Upper lobe of right lung (tissue), 1 donor: ENCODE measurements at regions not wholly inside any gene's neighbourhood (a gene's known extent, or its start where the extent isn't known, plus 50 kb on each side); places are given as distances from the start of the nearest gene placed in this dataset.
A peak's percentile ranks its signal among the peaks of the same experiment; 100 is the strongest.

Experiments
- ATAC-seq: fragments of 200-7000 bp; cut with Tn5 transposase; one replicate; pipeline ENCODE4 v1.9.1; 2020; ENCODE audit warnings: mild to moderate bottlenecking, moderate library complexity
- DNase-seq: peaks from one replicate; pipeline ENCODE4 v3.0.0-alpha.2; 2020
- H3K27ac ChIP-seq: fragments of 200-600 bp; one replicate; pipeline ENCODE4 v1.8.0; 2022
- H3K27me3 ChIP-seq: fragments of 200-600 bp; one replicate; pipeline ENCODE4 v1.8.0; 2022; ENCODE audit warnings: mild to moderate bottlenecking
- H3K36me3 ChIP-seq: fragments of 200-600 bp; one replicate; pipeline ENCODE4 v1.8.0; 2022
- H3K4me1 ChIP-seq: fragments of 200-600 bp; one replicate; pipeline ENCODE4 v1.8.0; 2022
- H3K4me3 ChIP-seq: fragments of 200-600 bp; one replicate; pipeline ENCODE4 v1.8.0; 2022; ENCODE audit warnings: mild to moderate bottlenecking
- H3K9me3 ChIP-seq: fragments of 200-600 bp; one replicate; pipeline ENCODE4 v1.8.0; 2022
- intact Hi-C: fragments of 100-400 bp; cut with DNase I; formaldehyde crosslinking; loops from one replicate; pipeline ENCODE4 v1.11.0; 2022
- TF ChIP-seq, protein P1 (sequence below): fragments of 200-600 bp; IDR thresholded peaks from one replicate; pipeline ENCODE4 v1.8.0; 2022; ENCODE audit warnings: antibody characterized with exemption
- donor health status: DM: no; HTN: yes; CAD: no; lungs with severe emphysema.

DNA sequence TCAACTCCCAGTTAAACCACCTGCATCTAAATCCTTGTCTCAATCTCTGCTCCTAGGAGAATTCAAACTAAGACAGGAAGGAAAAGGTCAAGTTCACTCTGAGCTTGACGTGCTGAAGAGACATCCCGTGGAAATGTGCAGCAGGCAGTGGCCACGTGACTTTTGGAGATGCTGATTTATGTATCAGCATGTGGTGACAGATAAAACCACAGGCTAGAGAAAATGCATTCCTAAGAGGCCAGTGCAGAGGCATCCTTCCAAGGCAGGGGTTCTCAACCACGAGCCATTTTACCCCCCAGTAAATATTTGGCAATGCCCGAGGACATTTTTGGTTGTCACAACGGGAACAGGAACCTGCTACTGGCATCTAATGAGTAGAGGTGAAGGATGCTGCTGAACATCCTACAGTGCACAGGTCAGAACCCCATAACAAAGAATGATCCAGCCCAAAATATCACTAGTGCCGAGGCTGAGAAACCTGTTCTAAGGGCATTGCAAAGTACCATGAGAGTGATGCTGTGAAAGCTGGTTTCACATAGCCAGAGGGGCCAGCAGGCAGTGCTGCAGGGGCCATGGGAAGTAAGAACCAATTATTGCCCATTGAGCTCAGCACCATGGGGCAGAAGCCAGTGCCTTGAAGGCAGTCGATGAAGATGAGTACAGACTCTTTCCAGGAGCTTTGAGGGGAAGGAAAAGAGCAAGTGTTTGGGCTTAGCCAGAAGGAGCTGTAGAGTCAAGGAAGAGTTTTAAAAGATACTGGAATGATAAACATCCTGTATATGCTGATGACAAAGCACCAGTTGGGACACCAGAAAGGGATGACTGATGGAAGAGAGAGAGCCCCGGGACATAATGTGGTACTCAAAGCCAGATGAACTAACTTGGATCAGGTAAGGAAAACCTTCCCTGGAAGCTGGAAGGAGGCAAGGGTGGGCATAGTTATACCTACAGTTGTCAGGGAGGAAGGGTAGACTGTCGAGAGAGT is 174.6 kb downstream of the HAUS1 start:
- no peak for ATAC-seq
- intact Hi-C loops = no loop called here
- H3K4me1 ChIP-seq = no peaks in the 10 kb centered on the region
- H3K27ac ChIP-seq = no peak overlapping the region
- no peaks in the 10 kb centered on the region for H3K27me3 ChIP-seq
- DNase-seq = no peak
- TF ChIP-seq, protein P1, sequence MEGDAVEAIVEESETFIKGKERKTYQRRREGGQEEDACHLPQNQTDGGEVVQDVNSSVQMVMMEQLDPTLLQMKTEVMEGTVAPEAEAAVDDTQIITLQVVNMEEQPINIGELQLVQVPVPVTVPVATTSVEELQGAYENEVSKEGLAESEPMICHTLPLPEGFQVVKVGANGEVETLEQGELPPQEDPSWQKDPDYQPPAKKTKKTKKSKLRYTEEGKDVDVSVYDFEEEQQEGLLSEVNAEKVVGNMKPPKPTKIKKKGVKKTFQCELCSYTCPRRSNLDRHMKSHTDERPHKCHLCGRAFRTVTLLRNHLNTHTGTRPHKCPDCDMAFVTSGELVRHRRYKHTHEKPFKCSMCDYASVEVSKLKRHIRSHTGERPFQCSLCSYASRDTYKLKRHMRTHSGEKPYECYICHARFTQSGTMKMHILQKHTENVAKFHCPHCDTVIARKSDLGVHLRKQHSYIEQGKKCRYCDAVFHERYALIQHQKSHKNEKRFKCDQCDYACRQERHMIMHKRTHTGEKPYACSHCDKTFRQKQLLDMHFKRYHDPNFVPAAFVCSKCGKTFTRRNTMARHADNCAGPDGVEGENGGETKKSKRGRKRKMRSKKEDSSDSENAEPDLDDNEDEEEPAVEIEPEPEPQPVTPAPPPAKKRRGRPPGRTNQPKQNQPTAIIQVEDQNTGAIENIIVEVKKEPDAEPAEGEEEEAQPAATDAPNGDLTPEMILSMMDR = no peak
- H3K36me3 ChIP-seq = no peaks in the 10 kb centered on the region
- H3K9me3 ChIP-seq = no peaks in the 10 kb centered on the region
- no peak overlapping the region for H3K4me3 ChIP-seq

GRCh38 chr18:46279673-46280072 is 175.5 kb downstream of the HAUS1 start:
- no peaks in the 10 kb centered on the region for H3K36me3 ChIP-seq
- TF ChIP-seq, protein P1 = no peak
- H3K27me3 ChIP-seq = no peaks in the 10 kb centered on the region
- DNase-seq (no peak), ATAC-seq (no peak)
- intact Hi-C loops = loop anchor here (10.0 kb wide), 2 partner anchors 205 to 365 kb away; no protein-coding TSS in a partner anchor
- no peaks in the 10 kb centered on the region for H3K4me1 ChIP-seq
- no peak overlapping the region for H3K27ac ChIP-seq
- no peaks in the 10 kb centered on the region for H3K9me3 ChIP-seq
- H3K4me3 ChIP-seq = no peak overlapping the region

GRCh38 chr18:46281185-46282176 is 177.3 kb downstream of the HAUS1 start:
- Histone ChIP-seq H3K27ac (no peak overlapping the region), H3K4me1 (no peaks in the 10 kb centered on the region), H3K36me3 (no peaks in the 10 kb centered on the region), H3K4me3 (no peak overlapping the region), H3K9me3 (no peaks in the 10 kb centered on the region), H3K27me3 (no peaks in the 10 kb centered on the region)
- ATAC-seq = peak; percentile 91
- DNase-seq = peak; percentile 76
- TF ChIP-seq, protein P1 = peak; percentile 94
- intact Hi-C loops = loop anchor here (10.0 kb wide), 2 partner anchors 203 to 363 kb away; no protein-coding TSS in a partner anchor

DNA sequence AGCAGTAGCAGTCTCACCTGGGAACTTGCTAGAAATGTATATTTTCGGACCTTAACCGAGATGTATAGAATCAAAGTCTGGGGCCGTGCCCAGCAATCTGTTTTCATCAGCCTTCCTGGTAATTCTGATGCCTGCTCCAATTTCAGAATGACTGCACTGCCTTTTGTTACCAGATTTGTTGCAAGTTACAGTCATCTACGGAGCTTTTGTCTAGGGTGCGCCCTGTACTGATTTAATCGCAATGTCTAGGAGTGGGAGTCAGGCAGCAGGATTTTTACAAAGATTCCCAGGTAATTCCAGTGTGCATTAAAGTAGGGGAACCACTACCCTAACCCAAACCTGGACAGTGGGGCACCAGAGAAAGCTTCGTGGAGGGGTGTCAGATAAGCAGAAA is 178.0 kb downstream of the HAUS1 start:
- intact Hi-C loops = loop anchor here (10.0 kb wide), 2 partner anchors 203 to 363 kb away; no protein-coding TSS in a partner anchor
- no peak for DNase-seq
- Histone ChIP-seq H3K36me3 (no peaks in the 10 kb centered on the region), H3K9me3 (no peaks in the 10 kb centered on the region), H3K4me1 (no peaks in the 10 kb centered on the region), H3K27ac (no peak overlapping the region), H3K4me3 (no peak overlapping the region), H3K27me3 (no peaks in the 10 kb centered on the region)
- ATAC-seq = no peak
- TF ChIP-seq, protein P1 = no peak

DNA sequence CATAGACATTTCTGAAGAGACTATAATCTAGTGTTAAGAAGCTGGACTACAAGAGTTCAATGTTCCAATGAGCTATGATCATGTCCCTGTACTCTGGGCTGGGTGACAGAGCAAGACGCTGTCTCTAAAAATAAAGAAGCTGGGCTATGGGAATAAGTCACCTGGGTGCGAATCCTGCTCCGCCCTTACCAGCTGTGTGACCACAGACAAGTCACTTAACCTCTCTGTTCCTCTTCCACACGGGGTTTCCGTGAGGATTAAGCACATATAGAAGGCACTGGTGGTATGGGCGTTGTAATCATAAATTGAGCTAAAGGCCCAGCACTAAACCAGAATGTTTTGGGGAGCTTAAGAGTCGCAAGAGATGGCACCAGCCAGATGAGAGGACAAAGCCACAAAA is 178.5 kb downstream of the HAUS1 start:
- Histone ChIP-seq H3K4me1 (no peaks in the 10 kb centered on the region), H3K27me3 (no peaks in the 10 kb centered on the region), H3K27ac (no peak overlapping the region), H3K9me3 (no peaks in the 10 kb centered on the region), H3K36me3 (no peaks in the 10 kb centered on the region), H3K4me3 (no peak overlapping the region)
- TF ChIP-seq, protein P1 = no peak
- intact Hi-C loops = loop anchor here (10.0 kb wide), 2 partner anchors 202 to 362 kb away; no protein-coding TSS in a partner anchor
- ATAC-seq (no peak), DNase-seq (no peak)
